HEK293 (cell line): ENCODE measurements at regions not wholly inside any gene's neighbourhood (a gene's known extent, or its start where the extent isn't known, plus 50 kb on each side); places are given as distances from the start of the nearest gene placed in this dataset.

ENCODE experiments used
- CTCF ChIA-PET: fragments of 350-600 bp; formaldehyde crosslinking; extraction: SDS; loops from one replicate; lab custom pipeline; 2021; ENCODE audit warnings: antibody characterized with exemption; lab: Yijun Ruan, JAX
- POLR2A ChIA-PET: fragments of 300-600 bp; formaldehyde crosslinking; extraction: SDS; loops from one replicate; lab custom pipeline; 2020; ENCODE audit warnings: antibody characterized with exemption, inconsistent platforms; lab: Yijun Ruan, JAX
- H3K27ac ChIP-seq: fragments of 200-500 bp; sonication (Bioruptor generic); 2 replicates; pipeline ENCODE4 v1.5.1; 2014; ENCODE audit warnings: low read depth, low read length, control low read depth, inconsistent platforms; ENCODE audit errors: extremely low read depth
- H3K36me3 ChIP-seq, 2 experiments: fragments of 200-500 bp in 1 of 2; sonication (Bioruptor generic) in 1 of 2; 1 replicate in 1 of 2; 2 replicates in 1 of 2; pipeline ENCODE4 v1.5.1; 2014 to 2017; ENCODE audit warnings: inconsistent platforms in 2 of 2, low read length in 2 of 2; ENCODE audit not compliant: control insufficient read depth in 2 of 2, insufficient read depth in 1 of 2
- H3K4me1 ChIP-seq: fragments of 200-500 bp; sonication (Bioruptor generic); 2 replicates; pipeline ENCODE4 v1.5.1; 2014; ENCODE audit warnings: mild to moderate bottlenecking, low read length, inconsistent platforms; ENCODE audit not compliant: control insufficient read depth, insufficient read depth
- H3K4me3 ChIP-seq: 2 replicates; pipeline ENCODE4 v1.5.1; 2011; ENCODE audit warnings: low read depth, mild to moderate bottlenecking, control low read depth, low read length, moderate library complexity
- H3K9me3 ChIP-seq: fragments of 200-500 bp; sonication (Bioruptor generic); 2 replicates; pipeline ENCODE4 v1.5.1; 2014; ENCODE audit warnings: low read depth, low read length, inconsistent platforms; ENCODE audit not compliant: control insufficient read depth, insufficient read depth
- OSR2 ChIP-seq: fragments of 450-650 bp; formaldehyde crosslinking; IDR thresholded peaks from 2 replicates; pipeline ENCODE4 v1.5.1; 2016; ENCODE audit warnings: missing biosample characterization, missing genetic modification characterization
- PRDM1 ChIP-seq: fragments of 450-650 bp; formaldehyde crosslinking; IDR thresholded peaks from 2 replicates; pipeline ENCODE4; 2016; ENCODE audit warnings: missing biosample characterization, missing genetic modification characterization
- PRDM6 ChIP-seq: fragments of 450-650 bp; formaldehyde crosslinking; IDR thresholded peaks from 2 replicates; pipeline ENCODE4 v1.5.1; 2017; ENCODE audit warnings: missing biosample characterization, missing genetic modification characterization
- SP2 ChIP-seq: fragments of 450-650 bp; formaldehyde crosslinking; IDR thresholded peaks from 2 replicates; pipeline ENCODE4 v1.5.1; 2016; ENCODE audit warnings: missing biosample characterization, missing genetic modification characterization
- TRIM28 ChIP-seq: IDR thresholded peaks from 2 replicates; pipeline ENCODE4 v1.6.1; 2011; ENCODE audit warnings: low read length, control low read depth, borderline replicate concordance
- ZBTB1 ChIP-seq: fragments of 450-650 bp; formaldehyde crosslinking; IDR thresholded peaks from 2 replicates; pipeline ENCODE4 v1.5.1; 2016; ENCODE audit warnings: missing biosample characterization, missing genetic modification characterization
- ZBTB17 ChIP-seq: fragments of 450-650 bp; formaldehyde crosslinking; IDR thresholded peaks from 2 replicates; pipeline ENCODE4 v1.5.1; 2016; ENCODE audit warnings: missing biosample characterization, missing genetic modification characterization
- ZBTB48 ChIP-seq: fragments of 450-650 bp; formaldehyde crosslinking; IDR thresholded peaks from 2 replicates; pipeline ENCODE4 v1.5.1; 2016; ENCODE audit warnings: missing biosample characterization, missing genetic modification characterization
- ZNF169 ChIP-seq: fragments of 450-650 bp; formaldehyde crosslinking; IDR thresholded peaks from 2 replicates; pipeline ENCODE4 v1.5.1; 2016; ENCODE audit warnings: missing biosample characterization, missing genetic modification characterization
- ZNF221 ChIP-seq: fragments of 450-650 bp; formaldehyde crosslinking; IDR thresholded peaks from 2 replicates; pipeline ENCODE4 v1.5.1; 2017; ENCODE audit warnings: missing biosample characterization, missing genetic modification characterization, borderline replicate concordance
- ZNF394 ChIP-seq: fragments of 450-650 bp; formaldehyde crosslinking; IDR thresholded peaks from 2 replicates; pipeline ENCODE4 v1.5.1; 2016; ENCODE audit warnings: missing biosample characterization, missing genetic modification characterization, mild to moderate bottlenecking, moderate library complexity, borderline replicate concordance
- ZNF398 ChIP-seq: fragments of 450-650 bp; formaldehyde crosslinking; IDR thresholded peaks from 2 replicates; pipeline ENCODE4 v1.5.1; 2017; ENCODE audit warnings: missing biosample characterization, missing genetic modification characterization
- ZNF404 ChIP-seq: fragments of 450-650 bp; formaldehyde crosslinking; IDR thresholded peaks from 2 replicates; pipeline ENCODE4 v1.5.1; 2017; ENCODE audit warnings: missing biosample characterization, missing genetic modification characterization
- ZNF426 ChIP-seq: fragments of 450-650 bp; formaldehyde crosslinking; IDR thresholded peaks from 2 replicates; pipeline ENCODE4 v1.5.1; 2017; ENCODE audit warnings: missing biosample characterization, missing genetic modification characterization, mild to moderate bottlenecking, inconsistent platforms, moderate library complexity
- ZNF433 ChIP-seq: fragments of 450-650 bp; formaldehyde crosslinking; IDR thresholded peaks from 2 replicates; pipeline ENCODE4 v1.5.1; 2016; ENCODE audit warnings: missing biosample characterization, missing genetic modification characterization, low read depth
- ZNF580 ChIP-seq: fragments of 450-650 bp; formaldehyde crosslinking; IDR thresholded peaks from 2 replicates; pipeline ENCODE4 v1.5.1; 2016; ENCODE audit warnings: missing biosample characterization, missing genetic modification characterization
- ZNF585B ChIP-seq: fragments of 450-650 bp; formaldehyde crosslinking; IDR thresholded peaks from 2 replicates; pipeline ENCODE4 v1.5.1; 2016; ENCODE audit warnings: missing biosample characterization, missing genetic modification characterization
- ZNF623 ChIP-seq: fragments of 450-650 bp; formaldehyde crosslinking; IDR thresholded peaks from 2 replicates; pipeline ENCODE4 v1.5.1; 2016; ENCODE audit warnings: missing biosample characterization, missing genetic modification characterization
- ZNF639 ChIP-seq: fragments of 450-650 bp; formaldehyde crosslinking; IDR thresholded peaks from 2 replicates; pipeline ENCODE4 v1.5.1; 2016; ENCODE audit warnings: missing biosample characterization, missing genetic modification characterization
- ZNF707 ChIP-seq: fragments of 450-650 bp; formaldehyde crosslinking; IDR thresholded peaks from 2 replicates; pipeline ENCODE4 v1.5.1; 2016; ENCODE audit warnings: missing biosample characterization, missing genetic modification characterization
- ZNF830 ChIP-seq: fragments of 450-650 bp; IDR thresholded peaks from 2 replicates; pipeline ENCODE4 v1.5.0; 2018; ENCODE audit warnings: missing biosample characterization, missing genetic modification characterization, low read depth, mild to moderate bottlenecking, moderate library complexity
- ZSCAN16 ChIP-seq: fragments of 450-650 bp; formaldehyde crosslinking; IDR thresholded peaks from 2 replicates; pipeline ENCODE4 v1.5.1; 2016; ENCODE audit warnings: missing biosample characterization, missing genetic modification characterization
- ZSCAN23 ChIP-seq: fragments of 450-650 bp; formaldehyde crosslinking; IDR thresholded peaks from 2 replicates; pipeline ENCODE4 v1.5.1; 2016; ENCODE audit warnings: missing biosample characterization, missing genetic modification characterization
- ZSCAN4 ChIP-seq: fragments of 450-650 bp; formaldehyde crosslinking; IDR thresholded peaks from 2 replicates; pipeline ENCODE4 v1.5.1; 2017; ENCODE audit warnings: missing biosample characterization, missing genetic modification characterization

- Histone ChIP-seq H3K9me3 (no peaks in the 10 kb centered on the region), H3K4me3 (no peak overlapping the region), H3K36me3 (no peaks in the 10 kb centered on the region)
- ChIA-PET POLR2A (no interaction called here), CTCF (interaction anchor here (0.7 to 1.0 kb wide), 2 partner anchors 13 to 182 kb away, joined by 3 read pairs; no protein-coding TSS in a partner anchor)
- TF ChIP-seq ZNF169 (no peak), ZSCAN23 (no peak), ZNF394 (tag by site-specific recombination) (no peak), ZSCAN4 (tag by site-specific recombination) (no peak), ZNF580 (tag by site-specific recombination) (no peak), ZNF639 (tag by site-specific recombination) (no peak), ZBTB48 (tag by site-specific recombination) (no peak), ZNF221 (tag by site-specific recombination) (no peak), ZNF707 (no peak), ZBTB17 (tag by site-specific recombination) (no peak), ZNF426 (tag by site-specific recombination) (no peak)
- TF ChIP-seq, all 188 proteins: peak for 0
- H3K27ac ChIP-seq, result no peak overlapping the region
- no peaks in the 10 kb centered on the region for H3K4me1 ChIP-seq
These were observed 306.2 kb upstream of the ZFP64 start for GRCh38 chr20:52497731-52498130.

- no peak overlapping the region for H3K27ac ChIP-seq
- no peak overlapping the region for H3K4me3 ChIP-seq
- POLR2A ChIA-PET, result interaction anchor here (1.1 kb wide), 1 partner anchor 12 kb away, joined by 14 read pairs; no protein-coding TSS in a partner anchor
- no peak for TF ChIP-seq PRDM1 (tag by site-specific recombination)
- no peak for TF ChIP-seq OSR2 (tag by site-specific recombination)
- TF ChIP-seq ZNF398 (tag by site-specific recombination), result no peak
- no peak for TF ChIP-seq ZNF830 (tag by site-specific recombination)
- H3K36me3 ChIP-seq, result no peaks in the 10 kb centered on the region
- CTCF ChIA-PET, result no interaction called here
- H3K4me1 ChIP-seq, result no peaks in the 10 kb centered on the region
- H3K9me3 ChIP-seq, result no peaks in the 10 kb centered on the region
These were observed 304.6 kb upstream of the ZFP64 start for GRCh38 chr20:52496191-52496590.

GRCh38 chr20:52494244-52494643 is 302.7 kb upstream of the ZFP64 start:
- CTCF ChIA-PET, result no interaction called here
- POLR2A ChIA-PET, result no interaction called here
- Histone ChIP-seq H3K27ac (no peak overlapping the region), H3K9me3 (no peaks in the 10 kb centered on the region), H3K36me3 (no peaks in the 10 kb centered on the region), H3K4me3 (no peak overlapping the region), H3K4me1 (no peaks in the 10 kb centered on the region)
- TF ChIP-seq ZBTB1 (tag by site-specific recombination), result no peak
- no peak for TF ChIP-seq ZNF404 (tag by site-specific recombination)
- no peak for TF ChIP-seq ZNF585B
- no peak for TF ChIP-seq PRDM6 (tag by site-specific recombination)
- no peak for TF ChIP-seq ZSCAN16
- TF ChIP-seq TRIM28, result no peak
- no peak for TF ChIP-seq ZNF623 (tag by site-specific recombination)
- TF ChIP-seq ZNF433, result no peak
- TF ChIP-seq SP2 (tag by site-specific recombination), result no peak
- TF ChIP-seq ZSCAN23, result no peak
